Calu3 (cell line): ENCODE measurements at regions not wholly inside any gene's neighbourhood (a gene's known extent, or its start where the extent isn't known, plus 50 kb on each side); places are given as distances from the start of the nearest gene placed in this dataset.

Experiments
- BruUV-seq: library from RNA; stranded (reverse); fragments of 400-500 nt; replicated peaks from 2 replicates; lab custom pipeline; 2021; lab: Mats Ljungman, UMichigan
- CTCF ChIA-PET: fragments of 300-600 bp; sonication (Branson Sonifier 250); formaldehyde crosslinking; loops from one replicate; lab custom pipeline; 2022; ENCODE audit warnings: antibody characterized with exemption; lab: Charles Lee
- DNase-seq: peaks from one replicate; pipeline ENCODE4 v3.0.0; 2022
- H3K27ac Mint-ChIP-seq: one replicate; pipeline ENCODE4 v1.8.0; 2022; ENCODE audit warnings: mixed read lengths; ENCODE audit not compliant: unreplicated experiment
- H3K27me3 Mint-ChIP-seq: one replicate; pipeline ENCODE4 v1.8.0; 2022; ENCODE audit warnings: mixed read lengths; ENCODE audit not compliant: unreplicated experiment
- H3K36me3 Mint-ChIP-seq: one replicate; pipeline ENCODE4 v1.8.0; 2022; ENCODE audit warnings: mild to moderate bottlenecking, moderate library complexity, mixed read lengths; ENCODE audit not compliant: insufficient read depth, unreplicated experiment
- H3K4me1 Mint-ChIP-seq: one replicate; pipeline ENCODE4 v1.8.0; 2022; ENCODE audit warnings: mild to moderate bottlenecking, low read depth, mixed read lengths; ENCODE audit not compliant: unreplicated experiment
- H3K4me3 Mint-ChIP-seq: one replicate; pipeline ENCODE4 v1.8.0; 2022; ENCODE audit warnings: mild to moderate bottlenecking, low read depth, moderate library complexity, mixed read lengths; ENCODE audit not compliant: unreplicated experiment
- H3K9me3 Mint-ChIP-seq: one replicate; pipeline ENCODE4 v1.8.0; 2022; ENCODE audit warnings: low read depth, mixed read lengths; ENCODE audit not compliant: unreplicated experiment
- intact Hi-C: fragments of 100-400 bp; cut with micrococcal nuclease; formaldehyde crosslinking; loops from one replicate; pipeline ENCODE4 v1.10.0; 2022; ENCODE audit not compliant: unreplicated experiment
- TF ChIP-seq, protein P1 (sequence below): fragments of 200-600 bp; IDR thresholded peaks from one replicate; pipeline ENCODE4 v1.8.0; 2022; ENCODE audit warnings: antibody characterized with exemption; ENCODE audit not compliant: unreplicated experiment

GRCh38 chr15:88719654-88720053 is 80.8 kb downstream of the ISG20 start:
- CTCF ChIA-PET = no interaction called here
- no peak overlapping the region for H3K27ac Mint-ChIP-seq
- no TSS peak for BruUV-seq
- H3K4me3 Mint-ChIP-seq = no peak overlapping the region
- no peaks in the 10 kb centered on the region for H3K9me3 Mint-ChIP-seq
- TF ChIP-seq, protein P1, sequence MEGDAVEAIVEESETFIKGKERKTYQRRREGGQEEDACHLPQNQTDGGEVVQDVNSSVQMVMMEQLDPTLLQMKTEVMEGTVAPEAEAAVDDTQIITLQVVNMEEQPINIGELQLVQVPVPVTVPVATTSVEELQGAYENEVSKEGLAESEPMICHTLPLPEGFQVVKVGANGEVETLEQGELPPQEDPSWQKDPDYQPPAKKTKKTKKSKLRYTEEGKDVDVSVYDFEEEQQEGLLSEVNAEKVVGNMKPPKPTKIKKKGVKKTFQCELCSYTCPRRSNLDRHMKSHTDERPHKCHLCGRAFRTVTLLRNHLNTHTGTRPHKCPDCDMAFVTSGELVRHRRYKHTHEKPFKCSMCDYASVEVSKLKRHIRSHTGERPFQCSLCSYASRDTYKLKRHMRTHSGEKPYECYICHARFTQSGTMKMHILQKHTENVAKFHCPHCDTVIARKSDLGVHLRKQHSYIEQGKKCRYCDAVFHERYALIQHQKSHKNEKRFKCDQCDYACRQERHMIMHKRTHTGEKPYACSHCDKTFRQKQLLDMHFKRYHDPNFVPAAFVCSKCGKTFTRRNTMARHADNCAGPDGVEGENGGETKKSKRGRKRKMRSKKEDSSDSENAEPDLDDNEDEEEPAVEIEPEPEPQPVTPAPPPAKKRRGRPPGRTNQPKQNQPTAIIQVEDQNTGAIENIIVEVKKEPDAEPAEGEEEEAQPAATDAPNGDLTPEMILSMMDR = no peak
- H3K27me3 Mint-ChIP-seq = peaks cover 79% of the 10 kb centered on the region
- H3K36me3 Mint-ChIP-seq = no peaks in the 10 kb centered on the region
- intact Hi-C loops = no loop called here
- no peaks in the 10 kb centered on the region for H3K4me1 Mint-ChIP-seq
- DNase-seq = no peak

DNA sequence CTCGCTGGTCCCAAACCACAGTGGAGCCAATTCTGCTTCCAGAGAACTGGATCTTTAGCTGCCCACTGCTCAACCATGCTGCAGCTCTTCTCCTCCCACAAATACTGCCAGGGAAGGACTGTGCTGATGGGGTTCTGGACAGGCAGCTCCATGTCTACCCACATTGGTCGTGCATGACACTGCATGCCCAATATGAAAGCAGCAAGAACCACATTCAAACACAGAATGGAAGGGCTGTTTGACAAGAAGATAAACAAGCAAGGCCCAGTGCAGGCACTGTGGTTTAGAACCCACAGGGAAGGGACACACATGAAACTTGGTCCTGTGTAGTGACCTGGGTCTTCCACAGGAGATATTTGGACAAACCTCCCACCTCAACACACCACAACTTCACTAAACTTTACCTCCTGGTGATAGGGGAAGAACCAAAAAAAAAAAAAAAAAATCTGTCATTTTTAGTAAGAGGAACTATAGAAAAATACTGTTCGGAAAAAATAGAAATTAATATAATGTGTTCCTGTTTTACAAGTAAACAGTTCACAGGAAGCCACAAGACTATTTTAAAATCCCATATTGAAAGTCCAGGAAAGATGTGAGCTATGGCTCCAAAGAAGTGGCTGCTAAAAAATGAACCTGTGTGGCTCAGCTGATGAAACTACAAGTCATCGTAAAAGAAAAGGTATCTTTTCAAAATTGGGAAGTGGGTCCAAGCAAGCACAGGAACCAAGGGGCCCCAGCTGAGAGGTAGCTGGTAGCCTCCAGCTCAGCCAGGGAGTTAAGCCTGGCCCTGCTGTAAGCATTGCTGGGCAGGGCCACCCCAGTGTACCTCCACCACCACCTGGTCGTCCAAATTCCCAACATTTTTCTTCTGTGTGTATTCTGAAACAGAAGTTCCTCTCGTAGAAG is 77.7 kb upstream of the ACAN start:
- BruUV-seq = no TSS peak

DNA sequence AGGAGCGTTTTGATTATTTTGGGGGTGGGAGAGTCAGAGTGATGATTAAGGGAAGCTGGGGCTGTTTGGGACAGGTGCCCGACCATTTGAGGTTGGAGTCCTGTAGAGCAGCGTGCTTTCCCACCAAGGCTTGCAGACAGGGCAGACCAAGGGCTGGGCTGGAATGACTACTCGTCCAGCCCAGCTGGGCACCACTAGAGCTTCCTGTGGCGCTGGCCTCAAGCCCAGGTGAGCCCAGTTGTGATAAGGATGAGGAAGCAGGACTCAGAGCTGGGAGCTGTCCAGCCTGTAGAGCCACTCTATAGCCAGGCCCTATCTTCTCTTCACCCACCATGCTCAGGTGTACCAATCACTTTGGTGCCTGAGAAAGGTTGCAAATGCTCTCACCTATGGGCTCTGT is 75.8 kb upstream of the ACAN start:
- CTCF ChIA-PET = interaction anchor here (0.7 kb wide), 2 partner anchors 9 to 466 kb away, joined by 8 to 9 read pairs; no protein-coding TSS in a partner anchor
- intact Hi-C loops = no loop called here
- Mint-ChIP-seq H3K4me3 (no peak overlapping the region), H3K9me3 (no peaks in the 10 kb centered on the region), H3K36me3 (no peaks in the 10 kb centered on the region), H3K27ac (no peak overlapping the region), H3K4me1 (no peaks in the 10 kb centered on the region), H3K27me3 (peaks cover 67% of the 10 kb centered on the region)
- BruUV-seq = no TSS peak
- TF ChIP-seq, protein P1 = no peak
- DNase-seq = peak; percentile 27

More for the DNA sequence above, 77.7 kb upstream of the ACAN start:
- TF ChIP-seq, protein P1 = no peak
- Mint-ChIP-seq H3K27ac (no peak overlapping the region), H3K36me3 (no peaks in the 10 kb centered on the region), H3K4me1 (no peaks in the 10 kb centered on the region), H3K9me3 (no peaks in the 10 kb centered on the region), H3K27me3 (peaks cover 80% of the 10 kb centered on the region), H3K4me3 (no peak overlapping the region)
- no peak for DNase-seq
- intact Hi-C loops = no loop called here
- CTCF ChIA-PET = no interaction called here

DNA sequence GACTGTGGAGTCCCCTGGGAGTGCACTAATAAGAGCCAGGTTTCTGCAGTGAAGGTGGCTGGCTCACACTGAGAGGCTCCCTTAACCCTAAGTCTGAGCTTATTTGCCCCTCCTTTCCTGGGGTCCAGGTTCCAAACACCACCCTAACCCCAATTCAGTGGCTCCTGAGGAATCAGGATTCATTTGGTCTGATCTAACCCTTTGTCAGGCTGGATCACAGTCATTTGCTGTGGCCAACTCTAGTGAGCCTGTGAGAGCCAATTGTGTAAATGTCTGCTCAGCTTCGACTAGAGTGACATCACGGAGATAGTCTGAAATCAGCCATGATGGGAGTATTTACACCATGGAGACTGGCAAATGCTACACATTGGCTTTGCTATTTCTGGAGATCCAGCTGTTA is 73.7 kb upstream of the ACAN start:
- Mint-ChIP-seq H3K27ac (no peak overlapping the region), H3K4me3 (no peak overlapping the region), H3K27me3 (peaks cover 55% of the 10 kb centered on the region), H3K4me1 (no peaks in the 10 kb centered on the region), H3K9me3 (no peaks in the 10 kb centered on the region), H3K36me3 (no peaks in the 10 kb centered on the region)
- CTCF ChIA-PET = no interaction called here
- TF ChIP-seq, protein P1 = no peak
- no peak for DNase-seq
- no TSS peak for BruUV-seq
- intact Hi-C loops = no loop called here
